Neuronal stem cell (in vitro differentiated cells): ENCODE measurements at regions not wholly inside any gene's neighbourhood (a gene's known extent, or its start where the extent isn't known, plus 50 kb on each side); places are given as distances from the start of the nearest gene placed in this dataset.

Experiments used
- DNase-seq: peaks from one replicate; pipeline ENCODE4 v3.0.0-alpha.2; 2013; ENCODE audit warnings: low spot score
- H2AFZ ChIP-seq: one replicate; pipeline ENCODE4 v1.6.1; 2013; ENCODE audit warnings: mild to moderate bottlenecking, low read length, inconsistent platforms
- H2AK5ac ChIP-seq: 2 replicates; pipeline ENCODE4 v1.6.1; 2013; ENCODE audit warnings: low read depth, mild to moderate bottlenecking, inconsistent platforms, low read length, moderate library complexity, mixed read lengths
- H2BK120ac ChIP-seq: 2 replicates; pipeline ENCODE4 v1.6.1; 2013; ENCODE audit warnings: low read depth, mild to moderate bottlenecking, inconsistent platforms, low read length, moderate library complexity, mixed read lengths
- H2BK12ac ChIP-seq: one replicate; pipeline ENCODE4 v1.6.1; 2013; ENCODE audit warnings: low read length, inconsistent platforms
- H2BK15ac ChIP-seq: 2 replicates; pipeline ENCODE4 v1.6.1; 2013; ENCODE audit warnings: mild to moderate bottlenecking, low read length, inconsistent platforms, mixed read lengths
- H2BK5ac ChIP-seq: one replicate; pipeline ENCODE4 v1.6.1; 2013; ENCODE audit warnings: inconsistent platforms, mild to moderate bottlenecking, low read length, moderate library complexity
- H3K14ac ChIP-seq: one replicate; pipeline ENCODE4 v1.6.1; 2013; ENCODE audit warnings: low read length, inconsistent platforms
- H3K18ac ChIP-seq: 2 replicates; pipeline ENCODE4 v1.6.1; 2013; ENCODE audit warnings: low read length, inconsistent platforms
- H3K23ac ChIP-seq: 2 replicates; pipeline ENCODE4 v1.6.1; 2013; ENCODE audit warnings: low read depth, mild to moderate bottlenecking, mixed read lengths, low read length, inconsistent platforms; ENCODE audit not compliant: poor library complexity
- H3K27ac ChIP-seq: replicated peaks from 3 replicates; pipeline ENCODE4 v1.5.1; 2013; ENCODE audit warnings: low read length, inconsistent platforms
- H3K27me3 ChIP-seq, 3 experiments: 2 replicates each; pipeline ENCODE4 v1.6.1; 2013; ENCODE audit warnings: low read length in 3 of 3, mild to moderate bottlenecking in 2 of 3, inconsistent platforms in 1 of 3, low read depth in 1 of 3, mixed read lengths in 1 of 3, moderate library complexity in 1 of 3; ENCODE audit not compliant: control insufficient read depth in 3 of 3, insufficient read depth in 3 of 3
- H3K36me3 ChIP-seq, 2 donors: replicated peaks in 1 of 2; 2 replicates each; pipeline ENCODE4 v1.6.1; 2013; ENCODE audit warnings: low read length in 2 of 2; ENCODE audit not compliant: control insufficient read depth in 2 of 2, insufficient read depth in 2 of 2
- H3K4ac ChIP-seq: 2 replicates; pipeline ENCODE4 v1.6.1; 2013; ENCODE audit warnings: inconsistent platforms, mild to moderate bottlenecking, low read length, moderate library complexity
- H3K4me1 ChIP-seq, 2 donors: 1 replicate in 1 of 2; 2 replicates in 1 of 2; pipeline ENCODE4 v1.6.1; 2013; ENCODE audit warnings: low read length in 2 of 2, low read depth in 1 of 2; ENCODE audit not compliant: control insufficient read depth in 2 of 2, insufficient read depth in 1 of 2
- H3K4me2 ChIP-seq: one replicate; pipeline ENCODE4 v1.6.1; 2013; ENCODE audit warnings: mild to moderate bottlenecking, low read length, inconsistent platforms; ENCODE audit not compliant: insufficient read depth, poor library complexity, severe bottlenecking
- H3K4me3 ChIP-seq, 2 donors: 2 replicates each; pipeline ENCODE4 v1.5.1; 2013; ENCODE audit warnings: low read length in 2 of 2, mild to moderate bottlenecking in 2 of 2, inconsistent platforms in 1 of 2, moderate library complexity in 1 of 2
- H3K79me1 ChIP-seq: one replicate; pipeline ENCODE4 v1.6.1; 2013; ENCODE audit warnings: low read depth, mild to moderate bottlenecking, inconsistent platforms, low read length, moderate library complexity
- H3K9ac ChIP-seq: one replicate; pipeline ENCODE4 v1.6.1; 2013; ENCODE audit warnings: mild to moderate bottlenecking, low read depth, low read length, inconsistent platforms; ENCODE audit not compliant: poor library complexity
- H3K9me3 ChIP-seq, 2 donors: replicated peaks in 1 of 2; 2 replicates each; pipeline versions ENCODE3 to v1.6.1; 2013; ENCODE audit warnings: low read length in 2 of 2, mild to moderate bottlenecking in 2 of 2, inconsistent platforms in 1 of 2, low read depth in 1 of 2, mixed read lengths in 1 of 2, moderate library complexity in 1 of 2; ENCODE audit not compliant: control insufficient read depth in 2 of 2, insufficient read depth in 1 of 2
- H4K8ac ChIP-seq: one replicate; pipeline ENCODE4 v1.6.1; 2013; ENCODE audit warnings: low read depth, mild to moderate bottlenecking, inconsistent platforms, low read length, moderate library complexity
- H4K91ac ChIP-seq: one replicate; pipeline ENCODE4 v1.6.1; 2013; ENCODE audit warnings: low read length, low read depth, mild to moderate bottlenecking, inconsistent platforms; ENCODE audit not compliant: poor library complexity
- WGBS, 2 donors: extraction: QIAGEN DNeasy Blood & Tissue Kit; methylation state at CpG; one replicate each; pipeline ENCODE4 v1.1.7; 2013; ENCODE audit warnings: missing lambda C conversion rate in 2 of 2, mixed read lengths in 1 of 2; ENCODE audit not compliant: insufficient read length in 2 of 2, insufficient replicate concordance in 1 of 2; ENCODE audit errors: extremely low coverage in 2 of 2; 5-methylcytosine and 5-hydroxymethylcytosine counted together

DNA sequence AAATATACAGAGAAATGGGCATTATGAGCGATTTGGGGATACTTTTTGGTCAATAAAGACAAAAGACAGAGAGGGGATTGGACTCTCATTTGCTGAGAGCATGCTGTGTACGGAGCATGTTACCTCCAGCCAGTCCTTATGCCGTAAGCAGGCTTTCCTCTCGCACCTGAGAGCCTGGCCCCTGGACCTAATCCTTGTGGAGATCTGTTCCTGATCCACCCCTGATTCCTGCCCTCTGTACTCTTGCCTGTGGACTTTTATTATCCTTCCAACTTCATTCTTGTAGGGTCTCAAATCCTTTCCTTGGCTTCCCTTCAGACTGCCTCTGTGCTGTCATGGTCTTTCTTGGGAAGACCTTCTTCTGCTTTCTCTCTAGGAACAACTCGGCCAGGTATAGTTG lies 803.1 kb upstream of the RAB6C start:
- Histone ChIP-seq H2AFZ (no peak overlapping the region), H3K14ac (no peak overlapping the region), H3K4me1 (no peaks in the 10 kb centered on the region), H3K4me2 (no peak overlapping the region), H3K9ac (no peak overlapping the region), H4K8ac (no peak overlapping the region), H3K27ac (no peak overlapping the region), H3K18ac (no peak overlapping the region), H2BK15ac (no peak overlapping the region), H2AK5ac (no peak overlapping the region), H2BK12ac (no peak overlapping the region), H2BK120ac (no peak overlapping the region), H3K9me3 (no peaks in the 10 kb centered on the region), H2BK5ac (no peak overlapping the region), H3K36me3 (no peaks in the 10 kb centered on the region), H3K27me3 (no peaks in the 10 kb centered on the region), H4K91ac (no peak overlapping the region), H3K4ac (no peak overlapping the region), H3K23ac (no peak overlapping the region), H3K79me1 (no peaks in the 10 kb centered on the region), H3K4me3 (no peak overlapping the region)
- DNase-seq = no peak
- WGBS, 2 donors = no CpG with 5 or more reads among the region's 5 CpGs

DNA sequence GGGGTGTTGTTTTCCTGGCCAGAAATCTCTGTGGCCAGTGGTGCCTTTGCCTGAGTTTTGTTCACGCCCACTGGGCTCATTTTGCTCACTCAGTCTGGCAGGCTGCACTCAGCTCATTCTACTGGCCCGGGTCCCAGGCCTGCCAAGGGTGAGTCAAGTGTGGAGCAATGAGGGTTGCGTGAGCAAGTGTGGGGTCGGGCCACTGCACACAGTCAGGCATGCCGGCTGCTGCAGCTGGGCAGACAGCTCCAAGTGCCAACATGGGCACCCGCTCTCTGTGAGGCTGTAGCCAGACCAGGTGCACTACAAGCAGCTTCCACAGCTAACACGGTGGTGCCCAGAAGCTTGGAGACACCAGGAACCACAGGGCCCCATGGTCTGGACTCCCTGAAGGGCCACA lies 801.1 kb upstream of the RAB6C start:
- Histone ChIP-seq H3K4me3 (no peak overlapping the region), H4K8ac (peak overlapping the region; percentile 17), H3K27me3 (no peaks in the 10 kb centered on the region), H2AK5ac (peak overlapping the region; percentile 75), H3K9ac (no peak overlapping the region), H3K4me2 (no peak overlapping the region), H3K79me1 (no peaks in the 10 kb centered on the region), H3K18ac (peak overlapping the region; percentile 64), H2BK12ac (no peak overlapping the region), H3K9me3 (no peaks in the 10 kb centered on the region), H2BK15ac (no peak overlapping the region), H2AFZ (no peak overlapping the region), H3K4me1 (no peaks in the 10 kb centered on the region), H3K14ac (peak overlapping the region; percentile 82), H3K4ac (no peak overlapping the region), H3K36me3 (no peaks in the 10 kb centered on the region), H4K91ac (peak overlapping the region; percentile 30), H3K23ac (no peak overlapping the region), H3K27ac (no peak overlapping the region), H2BK5ac (no peak overlapping the region), H2BK120ac (no peak overlapping the region)
- no CpG with 5 or more reads among the region's 7 CpGs for WGBS, 2 donors
- no peak for DNase-seq

DNA sequence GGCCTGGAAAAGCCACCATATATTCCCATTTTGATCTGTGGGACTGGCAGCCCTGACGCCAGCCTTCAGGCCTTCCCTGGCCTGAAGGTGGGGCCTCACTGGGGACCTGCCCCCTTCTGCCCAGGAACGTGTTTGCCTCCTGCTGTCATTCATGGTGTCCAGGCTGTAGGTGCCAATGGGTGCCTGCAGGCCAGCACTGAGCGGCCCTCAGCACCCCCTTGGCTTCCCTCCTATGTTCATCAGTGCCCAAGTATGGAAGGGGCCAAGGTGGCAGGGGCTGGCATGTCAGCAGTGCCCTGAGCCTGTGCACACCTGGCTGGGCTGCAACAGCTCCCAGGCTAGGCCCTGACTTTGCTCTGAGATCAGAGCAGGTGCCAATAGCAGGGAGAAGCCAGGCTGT lies 800.3 kb upstream of the RAB6C start:
- Histone ChIP-seq H2AK5ac (no peak overlapping the region), H2AFZ (no peak overlapping the region), H2BK5ac (no peak overlapping the region), H3K36me3 (no peaks in the 10 kb centered on the region), H2BK120ac (no peak overlapping the region), H4K8ac (peak overlapping the region; percentile 82), H3K4ac (no peak overlapping the region), H3K9me3 (no peaks in the 10 kb centered on the region), H3K14ac (peak overlapping the region; percentile 38), H3K9ac (peak overlapping the region; percentile 37), H3K4me3 (no peak overlapping the region), H3K4me1 (no peaks in the 10 kb centered on the region), H2BK15ac (no peak overlapping the region), H2BK12ac (no peak overlapping the region), H3K23ac (no peak overlapping the region), H3K18ac (peak overlapping the region; percentile 71), H4K91ac (no peak overlapping the region), H3K4me2 (no peak overlapping the region), H3K27me3 (no peaks in the 10 kb centered on the region), H3K27ac (no peak overlapping the region), H3K79me1 (no peaks in the 10 kb centered on the region)
- WGBS, 2 donors = no CpG with 5 or more reads among the region's 3 CpGs
- no peak for DNase-seq

DNA sequence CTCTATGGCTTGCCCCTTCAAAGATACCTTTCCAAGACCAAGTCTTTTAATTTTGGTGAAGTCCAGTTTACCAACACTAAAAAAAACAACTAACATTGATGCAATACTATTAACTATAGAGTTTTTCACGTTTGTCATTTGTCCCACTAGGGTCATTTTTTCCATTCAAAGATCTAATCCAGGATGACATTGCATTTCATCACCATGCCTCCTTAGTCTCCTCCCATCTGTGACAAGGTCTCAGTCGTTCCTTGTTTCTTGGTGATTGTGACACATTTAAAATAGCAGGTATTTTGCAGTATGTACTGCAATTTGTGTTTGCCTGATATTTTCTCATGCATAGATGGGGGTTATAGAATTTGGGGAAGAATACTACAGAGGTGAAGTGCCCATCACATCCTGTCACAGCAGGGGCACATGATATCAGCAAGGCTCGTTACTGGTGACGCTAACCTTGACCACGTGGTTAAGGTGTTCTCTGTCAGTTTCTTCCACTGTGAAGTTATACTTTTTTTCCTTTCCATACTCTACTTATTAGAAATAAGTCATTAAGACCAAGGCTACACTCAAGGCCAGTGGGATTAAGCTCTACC lies 799.2 kb upstream of the RAB6C start:
- H2BK5ac ChIP-seq = no peak overlapping the region
- no peak overlapping the region for H2AFZ ChIP-seq
- H4K91ac ChIP-seq = no peak overlapping the region
- H2BK15ac ChIP-seq = no peak overlapping the region
- H2BK12ac ChIP-seq = no peak overlapping the region
- no peaks in the 10 kb centered on the region for H3K79me1 ChIP-seq
- H3K9ac ChIP-seq = no peak overlapping the region
- no CpG with 5 or more reads among the region's 5 CpGs for WGBS, 2 donors
- no peak overlapping the region for H3K14ac ChIP-seq
- no peaks in the 10 kb centered on the region for H3K4me1 ChIP-seq
- H3K23ac ChIP-seq = no peak overlapping the region
- no peak overlapping the region for H3K4me2 ChIP-seq
- H3K36me3 ChIP-seq = no peaks in the 10 kb centered on the region
- no peak overlapping the region for H3K18ac ChIP-seq
- no peak overlapping the region for H4K8ac ChIP-seq
- no peak overlapping the region for H2BK120ac ChIP-seq
- no peaks in the 10 kb centered on the region for H3K9me3 ChIP-seq
- no peak for DNase-seq
- H3K4ac ChIP-seq = no peak overlapping the region
- no peaks in the 10 kb centered on the region for H3K27me3 ChIP-seq
- no peak overlapping the region for H2AK5ac ChIP-seq
- H3K27ac ChIP-seq = no peak overlapping the region
- H3K4me3 ChIP-seq = no peak overlapping the region
